22Rv1 (cell line): ENCODE measurements at regions not wholly inside any gene's neighbourhood (a gene's known extent, or its start where the extent isn't known, plus 50 kb on each side); places are given as distances from the start of the nearest gene placed in this dataset.

Experiments
- CTCF ChIP-seq: fragments of 450-650 bp; IDR thresholded peaks from 2 replicates; pipeline ENCODE4 v1.5.1; 2017; ENCODE audit warnings: mild to moderate bottlenecking
- ZFX ChIP-seq: fragments of 450-650 bp; IDR thresholded peaks from 2 replicates; pipeline ENCODE4 v1.6.1; 2017; ENCODE audit warnings: antibody characterized with exemption, borderline replicate concordance

GRCh38 chr16:59052231-59052630 is 318.1 kb upstream of the GOT2 start:
- TF ChIP-seq CTCF (no peak), ZFX (no peak)
